ENCODE measurements at regions not wholly inside any gene's neighbourhood (a gene's known extent, or its start where the extent isn't known, plus 50 kb on each side); places are given as distances from the start of the nearest gene placed in this dataset.

- no peak overlapping the region for H3K27ac ChIP-seq
- TF ChIP-seq ZFX (IDR thresholded peaks at IDR 0.05; ENCODE audit: borderline replicate concordance) (no peak), CTCF (IDR thresholded peaks at IDR 0.05) (no peak)
Observed at GRCh38 chr7:18288322-18289037, 207.1 kb upstream of the HDAC9 start.

- no peak for TF ChIP-seq CTCF (IDR thresholded peaks at IDR 0.05)
- TF ChIP-seq ZFX (IDR thresholded peaks at IDR 0.05; ENCODE audit: borderline replicate concordance), result no peak
Observed at GRCh38 chr7:18289788-18290187, 205.8 kb upstream of the HDAC9 start.

GRCh38 chr7:18290223-18290622 is 205.3 kb upstream of the HDAC9 start:
- H3K27ac ChIP-seq, result no peak overlapping the region
- TF ChIP-seq CTCF (IDR thresholded peaks at IDR 0.05), result no peak
- no peak for TF ChIP-seq ZFX (IDR thresholded peaks at IDR 0.05; ENCODE audit: borderline replicate concordance)

More at GRCh38 chr7:18289788-18290187, 205.8 kb upstream of the HDAC9 start:
- no peak overlapping the region for H3K27ac ChIP-seq

GRCh38 chr7:18290865-18291264 is 204.7 kb upstream of the HDAC9 start:
- H3K27ac ChIP-seq, result no peak overlapping the region
- TF ChIP-seq ZFX (IDR thresholded peaks at IDR 0.05; ENCODE audit: borderline replicate concordance) (no peak), CTCF (IDR thresholded peaks at IDR 0.05) (no peak)

GRCh38 chr7:18292584-18292983 is 203.0 kb upstream of the HDAC9 start:
- TF ChIP-seq CTCF (IDR thresholded peaks at IDR 0.05), result no peak
- no peak for TF ChIP-seq ZFX (IDR thresholded peaks at IDR 0.05; ENCODE audit: borderline replicate concordance)
- H3K27ac ChIP-seq, result no peak overlapping the region

GRCh38 chr7:18293759-18294158 is 201.8 kb upstream of the HDAC9 start:
- TF ChIP-seq ZFX (IDR thresholded peaks at IDR 0.05; ENCODE audit: borderline replicate concordance) (no peak), CTCF (IDR thresholded peaks at IDR 0.05) (no peak)
- H3K27ac ChIP-seq, result no peak overlapping the region

- H3K27ac ChIP-seq, result no peak overlapping the region
- TF ChIP-seq ZFX (IDR thresholded peaks at IDR 0.05; ENCODE audit: borderline replicate concordance) (no peak), CTCF (IDR thresholded peaks at IDR 0.05) (no peak)
Observed at GRCh38 chr7:18294411-18294810, 201.1 kb upstream of the HDAC9 start.

Measured in 22Rv1 (cell line).